ENCODE measurements at regions not wholly inside any gene's neighbourhood (a gene's known extent, or its start where the extent isn't known, plus 50 kb on each side); places are given as distances from the start of the nearest gene placed in this dataset.

- TF ChIP-seq POLR2A (IDR thresholded peaks at IDR 0.05; ENCODE audit: low read length): no peak
- no peak for TF ChIP-seq GATA1 (IDR thresholded peaks at IDR 0.05; ENCODE audit: low read depth, low read length)
Observed at GRCh38 chr12:115897729-115898128, 379.8 kb downstream of the MED13L start.

Data from erythroblast (primary cell).